Trophoblast cell (in vitro differentiated cells and primary cell): ENCODE measurements at regions not wholly inside any gene's neighbourhood (a gene's known extent, or its start where the extent isn't known, plus 50 kb on each side); places are given as distances from the start of the nearest gene placed in this dataset.
"Not testable (repeated sequence)": the region's sequence is repeated elsewhere in the genome, so short reads cannot be mapped to it uniquely, and the experiment has no call there.

Experiments
- DNase-seq, 2 donors: peaks; one replicate each; pipeline ENCODE4 v3.0.0-alpha.2; 2016
- H2AFZ ChIP-seq: 2 replicates; pipeline ENCODE4 v1.6.1; 2013; ENCODE audit warnings: low read length, moderate library complexity, mild to moderate bottlenecking; ENCODE audit not compliant: insufficient read depth, poor library complexity
- H2AK5ac ChIP-seq: 2 replicates; pipeline ENCODE4 v1.6.1; 2013; ENCODE audit warnings: mild to moderate bottlenecking, low read length
- H2BK120ac ChIP-seq: 2 replicates; pipeline ENCODE4 v1.6.1; 2013; ENCODE audit warnings: low read length, mild to moderate bottlenecking, moderate library complexity; ENCODE audit not compliant: insufficient read depth, poor library complexity
- H2BK12ac ChIP-seq: 2 replicates; pipeline ENCODE4 v1.6.1; 2013; ENCODE audit warnings: mild to moderate bottlenecking, low read length, moderate library complexity
- H2BK5ac ChIP-seq: 2 replicates; pipeline ENCODE4 v1.6.1; 2013; ENCODE audit warnings: low read length, low read depth, moderate library complexity, mild to moderate bottlenecking; ENCODE audit not compliant: poor library complexity
- H3K14ac ChIP-seq: 2 replicates; pipeline ENCODE4 v1.6.1; 2013; ENCODE audit warnings: mild to moderate bottlenecking, low read length
- H3K18ac ChIP-seq: 2 replicates; pipeline ENCODE4 v1.6.1; 2013; ENCODE audit warnings: mild to moderate bottlenecking, low read length
- H3K23ac ChIP-seq: 2 replicates; pipeline ENCODE4 v1.6.1; 2013; ENCODE audit warnings: low read length
- H3K27ac ChIP-seq: 2 replicates; pipeline ENCODE4 v1.5.1; 2013; ENCODE audit warnings: low read depth, mild to moderate bottlenecking, inconsistent platforms, low read length, moderate library complexity
- H3K27me3 ChIP-seq: 2 replicates; pipeline ENCODE4 v1.6.1; 2013; ENCODE audit warnings: inconsistent platforms, mild to moderate bottlenecking, low read length, moderate library complexity; ENCODE audit not compliant: insufficient read depth
- H3K36me3 ChIP-seq, 2 experiments: 1 replicate in 1 of 2; 2 replicates in 1 of 2; pipeline ENCODE4 v1.6.1; 2013; ENCODE audit warnings: low read length in 2 of 2, mild to moderate bottlenecking in 2 of 2, moderate library complexity in 1 of 2; ENCODE audit not compliant: insufficient read depth in 2 of 2, control insufficient read depth in 1 of 2
- H3K4ac ChIP-seq: 2 replicates; pipeline ENCODE4 v1.6.1; 2013; ENCODE audit warnings: low read depth, mild to moderate bottlenecking, low read length, moderate library complexity
- H3K4me1 ChIP-seq, 2 experiments: 1 replicate in 1 of 2; 2 replicates in 1 of 2; pipeline ENCODE4 v1.6.1; 2013; ENCODE audit warnings: low read length in 2 of 2, mild to moderate bottlenecking in 2 of 2, moderate library complexity in 1 of 2; ENCODE audit not compliant: insufficient read depth in 2 of 2, control insufficient read depth in 1 of 2
- H3K4me2 ChIP-seq: 2 replicates; pipeline ENCODE4 v1.6.1; 2013; ENCODE audit warnings: inconsistent platforms, mild to moderate bottlenecking, low read length, moderate library complexity
- H3K4me3 ChIP-seq: 2 replicates; pipeline ENCODE4 v1.5.1; 2013; ENCODE audit warnings: mild to moderate bottlenecking, low read depth, low read length, inconsistent platforms
- H3K79me1 ChIP-seq: one replicate; pipeline ENCODE4 v1.6.1; 2013; ENCODE audit warnings: low read length
- H3K79me2 ChIP-seq: 2 replicates; pipeline ENCODE4 v1.6.1; 2013; ENCODE audit warnings: low read length, mild to moderate bottlenecking; ENCODE audit not compliant: control insufficient read depth, insufficient read depth, poor library complexity
- H3K9ac ChIP-seq: 2 replicates; pipeline ENCODE4 v1.6.1; 2013; ENCODE audit warnings: mild to moderate bottlenecking, low read length
- H3K9me3 ChIP-seq: 2 replicates; pipeline ENCODE4 v1.6.1; 2013; ENCODE audit warnings: low read depth, mild to moderate bottlenecking, control low read depth, inconsistent platforms, low read length; ENCODE audit not compliant: insufficient read depth
- H4K12ac ChIP-seq: 2 replicates; pipeline ENCODE4 v1.6.1; 2013; ENCODE audit warnings: low read depth, mild to moderate bottlenecking, low read length, moderate library complexity
- H4K8ac ChIP-seq: 2 replicates; pipeline ENCODE4 v1.6.1; 2013; ENCODE audit warnings: low read depth, mild to moderate bottlenecking, low read length, moderate library complexity
- H4K91ac ChIP-seq: one replicate; pipeline ENCODE4 v1.6.1; 2013; ENCODE audit warnings: low read depth, mild to moderate bottlenecking, low read length, moderate library complexity
- WGBS: extraction: QIAGEN DNeasy Blood & Tissue Kit; methylation state at CpG from one replicate; pipeline ENCODE4 v1.1.7; 2013; ENCODE audit warnings: missing lambda C conversion rate; ENCODE audit not compliant: insufficient read length, insufficient coverage; ENCODE audit errors: extremely low coverage; 5-methylcytosine and 5-hydroxymethylcytosine counted together

DNA sequence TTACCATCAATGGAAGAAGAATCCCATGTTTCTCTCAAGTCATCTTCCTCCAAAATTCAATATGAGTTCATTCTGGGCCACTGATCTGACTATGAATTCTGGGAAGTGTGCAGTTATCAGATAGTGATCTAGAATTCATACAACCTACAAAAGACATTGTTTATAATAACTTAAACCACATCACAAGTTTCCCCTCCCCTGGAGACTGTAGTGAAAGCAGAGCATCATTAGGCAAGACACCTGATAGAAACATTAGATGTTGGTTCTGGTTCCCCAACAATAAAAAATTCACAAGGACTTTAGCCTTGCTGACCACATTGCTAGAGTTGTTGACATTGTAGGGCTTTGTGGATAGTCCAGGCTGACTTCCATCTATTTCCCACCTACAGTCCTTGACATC lies 506.4 kb upstream of the JAG1 start:
- Histone ChIP-seq H2BK120ac (no peak overlapping the region), H3K18ac (no peak overlapping the region), H3K27me3 (no peaks in the 10 kb centered on the region), H3K27ac (no peak overlapping the region), H3K9ac (no peak overlapping the region), H2AFZ (no peak overlapping the region), H4K8ac (no peak overlapping the region), H3K4me2 (no peak overlapping the region), H3K14ac (no peak overlapping the region), H2BK12ac (no peak overlapping the region), H3K79me1 (no peaks in the 10 kb centered on the region), H4K12ac (no peak overlapping the region), H2BK5ac (no peak overlapping the region), H3K79me2 (no peaks in the 10 kb centered on the region), H3K9me3 (no peaks in the 10 kb centered on the region), H3K4me1 (no peaks in the 10 kb centered on the region), H3K4me3 (no peak overlapping the region), H3K4ac (no peak overlapping the region), H2AK5ac (no peak overlapping the region), H3K36me3 (no peaks in the 10 kb centered on the region), H3K23ac (no peak overlapping the region), H4K91ac (no peak overlapping the region)
- DNase-seq: no peak

DNA sequence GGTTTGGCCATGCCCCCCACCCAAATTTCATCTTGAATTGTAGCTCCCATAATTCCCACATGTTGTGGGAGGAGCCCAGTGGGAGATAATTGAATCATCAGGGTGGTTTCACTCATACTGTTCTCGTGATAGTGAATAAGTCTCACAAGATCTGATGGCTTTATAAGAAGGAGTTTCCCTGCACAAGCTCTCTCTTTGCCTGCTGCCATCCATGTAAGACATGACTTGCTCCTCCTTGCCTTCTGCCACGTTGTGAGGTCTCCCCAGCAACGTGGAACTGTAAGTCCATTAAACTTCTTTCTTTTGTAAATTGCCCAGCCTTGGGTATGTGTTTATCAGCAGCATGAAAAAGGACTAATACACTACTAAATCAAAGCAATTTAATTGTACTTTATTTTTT lies 507.3 kb upstream of the JAG1 start:
- H3K23ac ChIP-seq, H2BK12ac ChIP-seq, H3K79me1 ChIP-seq, H4K8ac ChIP-seq, H3K9ac ChIP-seq, H3K27me3 ChIP-seq, DNase-seq, H3K27ac ChIP-seq, H3K4me3 ChIP-seq, H3K79me2 ChIP-seq, H4K12ac ChIP-seq, H3K4ac ChIP-seq, H3K14ac ChIP-seq, H3K9me3 ChIP-seq, H2AK5ac ChIP-seq, H3K4me1 ChIP-seq, H2BK5ac ChIP-seq, H3K36me3 ChIP-seq, H2AFZ ChIP-seq, H2BK120ac ChIP-seq, H3K4me2 ChIP-seq, H4K91ac ChIP-seq, H3K18ac ChIP-seq: not testable (repeated sequence)
- WGBS: no CpG with 5 or more reads among the region's 3 CpGs

DNA sequence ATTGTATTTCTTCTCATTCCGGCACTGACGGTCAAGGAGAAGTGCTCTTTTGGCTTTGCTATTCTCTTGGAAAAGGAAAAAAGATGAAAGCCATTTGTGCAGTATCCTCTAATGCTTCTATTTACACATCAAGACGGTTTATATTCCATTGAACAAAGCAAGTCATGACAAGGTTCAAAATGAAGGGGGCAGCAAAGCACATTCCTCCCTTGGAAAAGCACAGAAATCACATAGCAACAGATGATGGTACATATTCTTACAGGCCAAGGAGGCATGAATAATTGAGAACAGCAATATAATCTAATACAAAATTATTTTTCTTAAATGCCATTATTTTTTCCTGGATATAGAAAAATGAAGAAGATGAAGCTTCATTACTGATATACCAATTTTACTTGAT lies 508.2 kb upstream of the JAG1 start:
- Histone ChIP-seq H3K14ac (no peak overlapping the region), H3K4me2 (no peak overlapping the region), H2BK5ac (no peak overlapping the region), H4K8ac (no peak overlapping the region), H3K4me1 (no peaks in the 10 kb centered on the region), H2BK12ac (no peak overlapping the region), H3K9me3 (no peaks in the 10 kb centered on the region), H3K4me3 (no peak overlapping the region), H3K79me1 (no peaks in the 10 kb centered on the region), H4K91ac (no peak overlapping the region), H3K18ac (no peak overlapping the region), H3K9ac (no peak overlapping the region), H2AFZ (no peak overlapping the region), H3K27me3 (no peaks in the 10 kb centered on the region), H3K27ac (no peak overlapping the region), H2AK5ac (no peak overlapping the region), H3K23ac (no peak overlapping the region), H2BK120ac (no peak overlapping the region), H3K36me3 (no peaks in the 10 kb centered on the region), H3K4ac (no peak overlapping the region), H3K79me2 (no peaks in the 10 kb centered on the region), H4K12ac (no peak overlapping the region)
- no peak for DNase-seq
- no CpG with 5 or more reads among the region's 3 CpGs for WGBS

DNA sequence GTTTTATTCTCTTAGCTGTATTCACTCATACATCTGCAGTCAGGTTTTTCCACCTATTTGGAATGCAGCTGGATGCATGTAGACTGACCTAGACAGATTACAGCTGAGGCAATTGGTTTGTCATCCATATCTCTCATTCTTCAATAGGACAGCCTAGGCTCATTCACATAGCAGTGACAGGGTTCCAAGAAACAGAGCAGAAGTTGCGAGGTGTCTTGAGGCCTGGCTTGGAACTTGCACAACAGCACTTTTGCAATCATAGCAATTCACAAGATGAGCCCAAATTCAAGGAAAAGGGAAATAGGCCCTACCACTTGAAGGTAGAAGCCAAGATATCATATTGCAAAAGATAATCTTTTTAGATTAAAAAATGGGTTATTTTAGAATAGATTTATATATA lies 508.9 kb upstream of the JAG1 start:
- H3K9me3 ChIP-seq: no peaks in the 10 kb centered on the region
- no peak overlapping the region for H3K18ac ChIP-seq
- no peaks in the 10 kb centered on the region for H3K79me1 ChIP-seq
- no CpG with 5 or more reads among the region's 1 CpG for WGBS
- H3K36me3 ChIP-seq: no peaks in the 10 kb centered on the region
- H4K12ac ChIP-seq: no peak overlapping the region
- H2BK120ac ChIP-seq: no peak overlapping the region
- H2BK5ac ChIP-seq: no peak overlapping the region
- no peak overlapping the region for H3K14ac ChIP-seq
- no peaks in the 10 kb centered on the region for H3K27me3 ChIP-seq
- H3K27ac ChIP-seq: no peak overlapping the region
- no peaks in the 10 kb centered on the region for H3K79me2 ChIP-seq
- H2AK5ac ChIP-seq: no peak overlapping the region
- H4K8ac ChIP-seq: no peak overlapping the region
- no peaks in the 10 kb centered on the region for H3K4me1 ChIP-seq
- no peak overlapping the region for H4K91ac ChIP-seq
- no peak overlapping the region for H3K4me3 ChIP-seq
- H3K4ac ChIP-seq: no peak overlapping the region
- H2AFZ ChIP-seq: no peak overlapping the region
- no peak overlapping the region for H3K9ac ChIP-seq
- H3K23ac ChIP-seq: no peak overlapping the region
- no peak overlapping the region for H3K4me2 ChIP-seq
- no peak overlapping the region for H2BK12ac ChIP-seq
- DNase-seq: peak; percentile 73 to 81
